RWPE1 (cell line): ENCODE measurements at regions not wholly inside any gene's neighbourhood (a gene's known extent, or its start where the extent isn't known, plus 50 kb on each side); places are given as distances from the start of the nearest gene placed in this dataset.

Source experiments
- CTCF ChIA-PET: fragments of 350-600 bp; sonication (Branson Sonifier 250); formaldehyde crosslinking; extraction: SDS; loops from one replicate; lab custom pipeline; 2021; lab: Yijun Ruan, JAX
- POLR2A ChIA-PET: fragments of 400-600 bp; formaldehyde crosslinking; extraction: SDS; loops from one replicate; lab custom pipeline; 2020; ENCODE audit warnings: antibody characterized with exemption; ENCODE audit not compliant: low non-redundant PET; lab: Yijun Ruan, JAX
- DNase-seq: peaks from one replicate; pipeline ENCODE4 v3.0.0; 2012; ENCODE audit warnings: low spot score
- H3K27ac ChIP-seq: fragments of 450-650 bp; 2 replicates; pipeline ENCODE4 v1.5.1; 2017
- TF ChIP-seq, protein P1 (sequence below): fragments of 450-650 bp; conservative IDR thresholded peaks from 2 replicates; pipeline ENCODE4 v1.5.1; 2017; ENCODE audit warnings: low read depth, mild to moderate bottlenecking

DNA sequence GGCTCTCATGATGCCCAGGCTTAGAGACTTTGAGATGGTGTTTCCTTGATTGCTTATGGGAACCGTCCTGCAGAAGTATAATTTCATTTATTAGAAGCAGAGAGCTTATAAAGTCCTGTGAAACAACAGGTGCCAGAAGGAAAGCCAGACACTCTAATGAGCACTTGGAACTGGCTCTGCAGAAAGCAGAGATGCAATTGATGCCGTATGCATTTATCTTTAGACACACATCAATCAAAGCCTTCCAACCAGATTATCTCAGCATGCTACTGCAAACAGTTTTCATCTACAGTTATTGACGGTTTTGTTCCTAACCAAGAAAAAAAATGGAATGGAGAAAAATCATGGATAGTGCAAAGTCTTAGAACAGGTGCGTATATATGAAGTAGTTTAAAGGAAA, 371.7 kb upstream of the PRKCQ start:
- no peak overlapping the region for H3K27ac ChIP-seq
- TF ChIP-seq, protein P1, sequence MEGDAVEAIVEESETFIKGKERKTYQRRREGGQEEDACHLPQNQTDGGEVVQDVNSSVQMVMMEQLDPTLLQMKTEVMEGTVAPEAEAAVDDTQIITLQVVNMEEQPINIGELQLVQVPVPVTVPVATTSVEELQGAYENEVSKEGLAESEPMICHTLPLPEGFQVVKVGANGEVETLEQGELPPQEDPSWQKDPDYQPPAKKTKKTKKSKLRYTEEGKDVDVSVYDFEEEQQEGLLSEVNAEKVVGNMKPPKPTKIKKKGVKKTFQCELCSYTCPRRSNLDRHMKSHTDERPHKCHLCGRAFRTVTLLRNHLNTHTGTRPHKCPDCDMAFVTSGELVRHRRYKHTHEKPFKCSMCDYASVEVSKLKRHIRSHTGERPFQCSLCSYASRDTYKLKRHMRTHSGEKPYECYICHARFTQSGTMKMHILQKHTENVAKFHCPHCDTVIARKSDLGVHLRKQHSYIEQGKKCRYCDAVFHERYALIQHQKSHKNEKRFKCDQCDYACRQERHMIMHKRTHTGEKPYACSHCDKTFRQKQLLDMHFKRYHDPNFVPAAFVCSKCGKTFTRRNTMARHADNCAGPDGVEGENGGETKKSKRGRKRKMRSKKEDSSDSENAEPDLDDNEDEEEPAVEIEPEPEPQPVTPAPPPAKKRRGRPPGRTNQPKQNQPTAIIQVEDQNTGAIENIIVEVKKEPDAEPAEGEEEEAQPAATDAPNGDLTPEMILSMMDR: no peak
- no peak for DNase-seq
- ChIA-PET POLR2A (no interaction called here), CTCF (interaction anchor here (0.7 kb wide), 1 partner anchor 172 kb away, joined by 3 read pairs; no protein-coding TSS in a partner anchor)

DNA sequence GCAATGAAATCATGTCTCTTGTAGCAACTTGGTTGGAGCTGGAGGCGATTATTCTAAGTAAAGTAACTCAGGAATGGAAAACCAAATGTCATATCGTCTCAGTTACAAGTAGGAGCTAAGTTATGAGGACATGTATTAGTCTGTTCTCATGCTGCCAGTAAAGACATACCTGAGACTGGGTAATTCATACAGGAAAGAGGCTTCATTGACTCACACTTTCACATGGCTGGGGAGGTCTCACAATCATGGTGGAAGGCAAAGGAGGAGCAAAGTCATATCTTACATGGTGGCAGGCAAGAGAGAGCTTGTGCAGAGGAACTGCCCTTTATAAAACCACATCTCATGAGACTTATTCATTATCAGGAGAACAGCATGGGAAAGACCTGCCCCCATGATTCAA, 370.1 kb upstream of the PRKCQ start:
- DNase-seq: no peak
- ChIA-PET POLR2A (no interaction called here), CTCF (no interaction called here)
- TF ChIP-seq, protein P1: no peak
- H3K27ac ChIP-seq: no peak overlapping the region

DNA sequence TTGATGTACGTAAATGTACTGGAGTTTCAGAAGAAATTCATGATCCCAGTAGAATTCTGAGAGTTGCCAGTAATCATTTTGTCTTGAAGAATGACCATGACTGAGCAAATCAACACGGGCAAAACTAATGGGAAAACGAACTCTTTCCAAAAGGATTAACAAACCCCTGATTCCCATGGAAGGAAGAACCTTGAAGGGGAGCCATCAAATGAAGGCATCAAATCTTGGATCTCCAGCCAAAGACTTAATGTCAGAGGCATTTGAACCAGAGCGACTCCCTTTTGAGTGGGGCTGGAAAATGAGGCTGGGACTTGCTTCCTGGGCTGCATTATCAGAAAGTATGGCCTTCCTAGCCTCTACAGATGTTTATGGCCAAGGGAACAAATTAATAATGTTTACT, 364.4 kb upstream of the PRKCQ start:
- POLR2A ChIA-PET: no interaction called here
- no peak for DNase-seq
- TF ChIP-seq, protein P1: no peak
- CTCF ChIA-PET: no interaction called here
- no peak overlapping the region for H3K27ac ChIP-seq

DNA sequence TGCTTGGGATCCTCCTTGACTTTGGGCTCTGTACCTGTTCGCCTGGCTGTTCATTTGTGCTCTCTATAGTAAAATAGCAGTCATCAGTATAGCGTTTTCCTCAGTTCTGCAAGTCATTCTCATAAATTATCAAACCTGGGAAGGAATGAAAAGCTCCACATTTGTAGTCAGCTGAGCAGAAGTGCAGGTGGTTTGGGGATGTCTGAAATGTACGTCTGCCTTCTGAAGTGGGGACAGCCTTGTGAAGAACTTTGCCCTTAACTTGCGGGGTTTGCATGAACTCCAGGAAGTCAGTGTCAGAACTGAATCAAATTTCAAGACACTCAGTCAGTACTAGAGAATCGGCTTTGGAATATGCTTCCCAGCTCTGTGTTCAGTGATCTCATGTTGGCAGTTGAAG, 358.3 kb upstream of the PRKCQ start:
- H3K27ac ChIP-seq: no peak overlapping the region
- POLR2A ChIA-PET: no interaction called here
- TF ChIP-seq, protein P1: no peak
- DNase-seq: no peak
- CTCF ChIA-PET: no interaction called here

DNA sequence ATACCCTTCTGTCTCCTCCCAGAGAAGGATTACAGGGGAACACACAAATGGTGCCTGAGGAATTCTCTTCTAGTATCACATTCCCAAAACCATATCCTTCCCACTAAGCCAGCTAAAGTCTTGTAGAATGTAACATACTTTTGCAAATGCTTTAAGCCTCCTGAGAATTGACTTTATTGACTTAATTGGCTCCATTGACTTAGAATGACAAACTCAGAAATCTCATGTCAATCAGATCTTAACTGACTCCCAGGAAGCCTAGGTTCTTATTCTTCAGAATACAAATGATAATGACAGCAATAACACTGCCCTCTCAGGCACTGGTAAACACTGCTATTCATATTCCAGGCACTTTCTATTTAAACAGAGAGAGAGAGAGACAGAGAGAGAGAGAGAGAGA, 356.9 kb upstream of the PRKCQ start:
- no peak for DNase-seq
- POLR2A ChIA-PET: no interaction called here
- H3K27ac ChIP-seq: no peak overlapping the region
- CTCF ChIA-PET: no interaction called here
- TF ChIP-seq, protein P1: no peak

DNA sequence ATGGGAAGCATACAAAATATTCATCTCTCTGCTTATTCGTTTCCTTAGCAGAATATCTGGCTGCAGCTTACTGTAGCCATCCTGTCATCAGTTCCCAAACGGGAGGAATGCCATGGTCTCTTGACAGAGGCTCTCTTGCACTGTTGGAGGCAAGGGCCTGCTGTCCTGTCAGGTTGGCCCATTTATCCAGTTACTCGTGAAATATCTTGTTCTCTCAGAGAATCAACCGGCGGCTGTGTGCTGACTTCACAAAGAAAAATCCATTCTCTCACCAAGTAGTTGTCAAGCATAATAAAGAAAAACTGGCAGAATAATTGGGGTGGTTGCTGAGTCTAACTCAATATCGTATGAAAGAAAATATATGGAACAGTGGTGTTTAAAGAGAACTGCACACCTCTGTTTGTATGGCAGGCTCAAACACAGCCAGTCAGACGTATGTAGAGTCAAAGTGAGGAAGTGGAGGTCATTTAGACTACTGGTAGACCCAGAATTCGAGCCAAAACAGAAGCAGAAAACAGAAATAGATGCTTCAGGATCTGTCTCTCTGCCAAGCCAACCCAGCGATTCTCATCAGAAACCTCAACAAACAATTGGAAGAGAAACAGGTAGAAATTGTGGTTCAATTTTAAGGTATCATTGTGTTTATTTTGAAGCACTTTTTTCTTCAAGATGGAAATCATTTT, 349.2 kb upstream of the PRKCQ start:
- no peak overlapping the region for H3K27ac ChIP-seq
- TF ChIP-seq, protein P1: no peak
- ChIA-PET CTCF (interaction anchor here (0.7 kb wide), 1 partner anchor 153 kb away, joined by 3 read pairs; no protein-coding TSS in a partner anchor), POLR2A (no interaction called here)
- DNase-seq: no peak
